WTC11 (cell line): ENCODE measurements at regions not wholly inside any gene's neighbourhood (a gene's known extent, or its start where the extent isn't known, plus 50 kb on each side); places are given as distances from the start of the nearest gene placed in this dataset.
A peak's percentile ranks its signal among the peaks of the same experiment; 100 is the strongest.

ENCODE experiments used
- ATAC-seq: fragments of 200-7000 bp; cut with Tn5 transposase; 2 replicates; pipeline ENCODE4 v1.10.0; 2021; ENCODE audit warnings: mild to moderate bottlenecking, moderate library complexity
- CTCF ChIA-PET: fragments of 300-600 bp; sonication (Branson Sonifier 250); formaldehyde crosslinking; loops from one replicate; lab custom pipeline; 2021; ENCODE audit warnings: antibody characterized with exemption; lab: Charles Lee
- POLR2A ChIA-PET: fragments of 350-600 bp; sonication (Branson Sonifier 250); formaldehyde crosslinking; loops from one replicate; lab custom pipeline; 2021; ENCODE audit warnings: antibody characterized with exemption; lab: Charles Lee
- DNase-seq: peaks from one replicate; pipeline ENCODE4 v3.0.0; 2021; ENCODE audit warnings: low spot score
- H3K27ac Mint-ChIP-seq: 2 replicates; pipeline ENCODE4 v1.8.0; 2021; ENCODE audit warnings: mixed read lengths
- H3K27me3 Mint-ChIP-seq: 2 replicates; pipeline ENCODE4 v1.8.0; 2021; ENCODE audit warnings: low read depth, mild to moderate bottlenecking, moderate library complexity, mixed read lengths
- H3K36me3 Mint-ChIP-seq: 2 replicates; pipeline ENCODE4 v1.8.0; 2021; ENCODE audit warnings: mixed read lengths
- H3K4me1 Mint-ChIP-seq: 2 replicates; pipeline ENCODE4 v1.8.0; 2022; ENCODE audit warnings: mixed read lengths
- H3K4me3 Mint-ChIP-seq: 2 replicates; pipeline ENCODE4 v1.8.0; 2021; ENCODE audit warnings: mild to moderate bottlenecking, moderate library complexity, mixed read lengths
- H3K9me3 Mint-ChIP-seq: 2 replicates; pipeline ENCODE4 v1.8.0; 2021; ENCODE audit warnings: mixed read lengths
- AFF4 ChIP-seq: sonication (generic); formaldehyde crosslinking; IDR thresholded peaks from 2 replicates; pipeline ENCODE4 v1.8.1; 2023; ENCODE audit warnings: mild to moderate bottlenecking, missing genetic modification reagents, borderline replicate concordance
- ARID4B ChIP-seq: sonication (generic); formaldehyde crosslinking; IDR thresholded peaks from 2 replicates; pipeline ENCODE4 v1.8.0; 2023; ENCODE audit warnings: missing genetic modification reagents, mild to moderate bottlenecking, borderline replicate concordance
- CTCF ChIP-seq: fragments of 200-600 bp; IDR thresholded peaks from 2 replicates; pipeline ENCODE4 v1.8.0; 2022; ENCODE audit warnings: antibody characterized with exemption
- ERG ChIP-seq: fragments of 250-450 bp; sonication (Bioruptor Pico); IDR thresholded peaks from 2 replicates; pipeline ENCODE4 v1.8.0; 2021; ENCODE audit warnings: mild to moderate bottlenecking
- NR1H2 ChIP-seq: sonication (generic); formaldehyde crosslinking; IDR thresholded peaks from 2 replicates; pipeline ENCODE4 v1.9.0; 2021; ENCODE audit warnings: mild to moderate bottlenecking, moderate library complexity, missing genetic modification reagents
- NR2C2 ChIP-seq: sonication (generic); formaldehyde crosslinking; IDR thresholded peaks from 2 replicates; pipeline ENCODE4 v1.8.0; 2022; ENCODE audit warnings: mild to moderate bottlenecking, missing genetic modification reagents
- PRDM15 ChIP-seq: sonication (generic); formaldehyde crosslinking; IDR thresholded peaks from 2 replicates; pipeline ENCODE4 v1.8.0; 2022; ENCODE audit warnings: missing genetic modification reagents
- PRRX2 ChIP-seq: fragments of 250-450 bp; sonication (Bioruptor Pico); IDR thresholded peaks from 2 replicates; pipeline ENCODE4 v1.8.0; 2021; ENCODE audit warnings: mild to moderate bottlenecking
- ZMAT4 ChIP-seq: fragments of 250-450 bp; sonication (Bioruptor Pico); IDR thresholded peaks from 2 replicates; pipeline ENCODE4 v1.9.0; 2021; ENCODE audit warnings: mild to moderate bottlenecking
- ZNF232 ChIP-seq: sonication (generic); formaldehyde crosslinking; IDR thresholded peaks from 2 replicates; pipeline ENCODE4 v1.8.0; 2022; ENCODE audit warnings: mild to moderate bottlenecking, missing genetic modification reagents
- ZNF396 ChIP-seq: fragments of 250-450 bp; sonication (Bioruptor Pico); IDR thresholded peaks from 2 replicates; pipeline ENCODE4 v1.8.0; 2021; ENCODE audit warnings: mild to moderate bottlenecking, moderate library complexity, borderline replicate concordance
- ZSCAN18 ChIP-seq: fragments of 250-450 bp; sonication (Bioruptor Pico); IDR thresholded peaks from 2 replicates; pipeline ENCODE4 v2.1.2; 2022; ENCODE audit warnings: mild to moderate bottlenecking, moderate library complexity
- TF ChIP-seq, protein P1 (sequence below): fragments of 250-450 bp; sonication (Bioruptor Pico); IDR thresholded peaks from 2 replicates; pipeline ENCODE4 v1.9.0; 2021; ENCODE audit warnings: moderate library complexity, mild to moderate bottlenecking, inconsistent platforms, borderline replicate concordance
- TF ChIP-seq, protein P2 (sequence below): sonication (generic); formaldehyde crosslinking; IDR thresholded peaks from 2 replicates; pipeline ENCODE4 v1.8.1; 2023; ENCODE audit warnings: mild to moderate bottlenecking, missing genetic modification reagents, moderate library complexity

GRCh38 chr6:74409447-74409846 lies 713.4 kb downstream of the CD109 start:
- H3K4me3 Mint-ChIP-seq: no peak overlapping the region
- no peak overlapping the region for H3K27ac Mint-ChIP-seq
- TF ChIP-seq PRDM15 (no peak), ZMAT4 (CRISPR knock-in tag) (no peak)
- TF ChIP-seq, protein P1, sequence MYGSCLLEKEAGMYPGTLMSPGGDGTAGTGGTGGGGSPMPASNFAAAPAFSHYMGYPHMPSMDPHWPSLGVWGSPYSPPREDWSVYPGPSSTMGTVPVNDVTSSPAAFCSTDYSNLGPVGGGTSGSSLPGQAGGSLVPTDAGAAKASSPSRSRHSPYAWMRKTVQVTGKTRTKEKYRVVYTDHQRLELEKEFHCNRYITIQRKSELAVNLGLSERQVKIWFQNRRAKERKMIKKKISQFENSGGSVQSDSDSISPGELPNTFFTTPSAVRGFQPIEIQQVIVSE: no peak
- no peaks in the 10 kb centered on the region for H3K4me1 Mint-ChIP-seq
- H3K27me3 Mint-ChIP-seq: no peaks in the 10 kb centered on the region
- ChIA-PET POLR2A (no interaction called here), CTCF (interaction anchor here (1.1 to 1.4 kb wide), 4 partner anchors 164 to 799 kb away, joined by 3 to 5 read pairs (median 4); no protein-coding TSS in a partner anchor)
- H3K36me3 Mint-ChIP-seq: no peaks in the 10 kb centered on the region
- peaks cover 18% of the 10 kb centered on the region for H3K9me3 Mint-ChIP-seq
- ATAC-seq (peak; percentile 47; the same call in 1 of the 2 replicates), DNase-seq (no peak)

DNA sequence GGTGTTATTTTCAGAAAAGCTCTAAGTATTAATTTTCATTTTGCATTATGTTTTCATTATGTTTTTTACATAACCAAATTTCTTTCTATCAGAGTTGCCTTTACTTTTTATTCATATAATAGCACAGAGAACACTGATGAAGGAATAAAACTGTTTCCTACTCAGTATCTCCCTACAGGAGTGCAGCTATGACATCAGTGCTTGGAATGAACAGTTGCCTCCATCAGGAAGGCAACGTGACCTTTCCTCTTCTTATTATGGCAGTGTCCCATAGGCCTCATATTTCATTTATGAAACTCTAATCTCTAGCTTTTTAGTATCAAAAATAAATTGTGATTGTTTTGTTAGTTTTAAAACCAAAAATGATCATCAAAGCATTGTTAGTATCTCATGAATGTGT lies 712.8 kb downstream of the CD109 start:
- ATAC-seq (no peak), DNase-seq (no peak)
- Mint-ChIP-seq H3K27ac (no peak overlapping the region), H3K4me1 (no peaks in the 10 kb centered on the region), H3K36me3 (no peaks in the 10 kb centered on the region), H3K27me3 (no peaks in the 10 kb centered on the region), H3K4me3 (no peak overlapping the region), H3K9me3 (peaks cover 18% of the 10 kb centered on the region)
- CTCF ChIA-PET: interaction anchor here (0.6 to 1.4 kb wide), 5 partner anchors 165 to 799 kb away, joined by 3 to 5 read pairs (median 4); no protein-coding TSS in a partner anchor
- POLR2A ChIA-PET: no interaction called here
- TF ChIP-seq AFF4 (CRISPR knock-in tag) (no peak), ZNF232 (CRISPR knock-in tag) (no peak), CTCF (no peak), ARID4B (CRISPR knock-in tag) (no peak), PRRX2 (CRISPR knock-in tag) (no peak), ZNF396 (CRISPR knock-in tag) (no peak), NR2C2 (CRISPR knock-in tag) (no peak), NR1H2 (CRISPR knock-in tag) (no peak), ERG (no peak), ZSCAN18 (CRISPR knock-in tag) (no peak)
- TF ChIP-seq, protein P2, sequence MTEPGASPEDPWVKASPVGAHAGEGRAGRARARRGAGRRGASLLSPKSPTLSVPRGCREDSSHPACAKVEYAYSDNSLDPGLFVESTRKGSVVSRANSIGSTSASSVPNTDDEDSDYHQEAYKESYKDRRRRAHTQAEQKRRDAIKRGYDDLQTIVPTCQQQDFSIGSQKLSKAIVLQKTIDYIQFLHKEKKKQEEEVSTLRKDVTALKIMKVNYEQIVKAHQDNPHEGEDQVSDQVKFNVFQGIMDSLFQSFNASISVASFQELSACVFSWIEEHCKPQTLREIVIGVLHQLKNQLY (CRISPR knock-in tag): no peak
